ENCODE measurements at regions not wholly inside any gene's neighbourhood (a gene's known extent, or its start where the extent isn't known, plus 50 kb on each side); places are given as distances from the start of the nearest gene placed in this dataset.

DNA sequence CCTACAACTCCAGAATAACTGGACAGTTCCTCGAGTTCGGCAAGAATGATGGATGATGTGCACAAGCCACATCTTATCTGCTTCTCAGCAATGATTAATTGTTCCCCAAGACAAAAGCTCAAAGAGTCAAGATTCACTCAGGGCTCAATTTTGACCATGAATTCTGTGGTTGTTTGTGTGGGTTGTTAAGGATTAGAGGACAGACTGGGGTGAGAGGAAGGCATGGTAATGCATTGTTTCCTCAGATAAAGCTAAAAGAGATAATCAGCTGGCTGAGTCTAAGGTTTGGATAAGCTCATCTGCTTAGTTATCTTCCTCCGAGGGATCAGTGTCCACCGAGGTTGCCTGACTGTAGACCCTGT lies 161.0 kb downstream of the CPEB2 start:
- TF ChIP-seq, protein P1, sequence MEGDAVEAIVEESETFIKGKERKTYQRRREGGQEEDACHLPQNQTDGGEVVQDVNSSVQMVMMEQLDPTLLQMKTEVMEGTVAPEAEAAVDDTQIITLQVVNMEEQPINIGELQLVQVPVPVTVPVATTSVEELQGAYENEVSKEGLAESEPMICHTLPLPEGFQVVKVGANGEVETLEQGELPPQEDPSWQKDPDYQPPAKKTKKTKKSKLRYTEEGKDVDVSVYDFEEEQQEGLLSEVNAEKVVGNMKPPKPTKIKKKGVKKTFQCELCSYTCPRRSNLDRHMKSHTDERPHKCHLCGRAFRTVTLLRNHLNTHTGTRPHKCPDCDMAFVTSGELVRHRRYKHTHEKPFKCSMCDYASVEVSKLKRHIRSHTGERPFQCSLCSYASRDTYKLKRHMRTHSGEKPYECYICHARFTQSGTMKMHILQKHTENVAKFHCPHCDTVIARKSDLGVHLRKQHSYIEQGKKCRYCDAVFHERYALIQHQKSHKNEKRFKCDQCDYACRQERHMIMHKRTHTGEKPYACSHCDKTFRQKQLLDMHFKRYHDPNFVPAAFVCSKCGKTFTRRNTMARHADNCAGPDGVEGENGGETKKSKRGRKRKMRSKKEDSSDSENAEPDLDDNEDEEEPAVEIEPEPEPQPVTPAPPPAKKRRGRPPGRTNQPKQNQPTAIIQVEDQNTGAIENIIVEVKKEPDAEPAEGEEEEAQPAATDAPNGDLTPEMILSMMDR (IDR thresholded peaks at IDR 0.05), result no peak
- no peak for TF ChIP-seq POLR2A (IDR thresholded peaks at IDR 0.05)

Measured in body of pancreas (tissue), 4 donors.